Neural crest cell (in vitro differentiated cells): ENCODE measurements at regions not wholly inside any gene's neighbourhood (a gene's known extent, or its start where the extent isn't known, plus 50 kb on each side); places are given as distances from the start of the nearest gene placed in this dataset.

Experiments used
- DNase-seq: peaks from one replicate; pipeline ENCODE4 v3.0.0; 2021; ENCODE audit warnings: low read depth, mixed read lengths, low spot score
- H3K27ac Mint-ChIP-seq: one replicate; pipeline ENCODE4 v1.8.0; 2021; ENCODE audit warnings: mild to moderate bottlenecking, mixed read lengths; ENCODE audit not compliant: unreplicated experiment
- H3K27me3 Mint-ChIP-seq: 2 replicates; pipeline ENCODE4 v1.8.0; 2021; ENCODE audit warnings: low read depth, mild to moderate bottlenecking, mixed read lengths
- H3K36me3 Mint-ChIP-seq: 2 replicates; pipeline ENCODE4 v1.8.0; 2021; ENCODE audit warnings: low read depth, mild to moderate bottlenecking, mixed read lengths
- H3K4me1 Mint-ChIP-seq: 2 replicates; pipeline ENCODE4 v1.8.0; 2021; ENCODE audit warnings: mixed read lengths
- H3K4me3 Mint-ChIP-seq: one replicate; pipeline ENCODE4 v1.8.0; 2021; ENCODE audit warnings: mild to moderate bottlenecking, mixed read lengths
- H3K9me3 Mint-ChIP-seq: 2 replicates; pipeline ENCODE4 v1.8.0; 2021; ENCODE audit warnings: mixed read lengths
- CTCF ChIP-seq: fragments of 200-600 bp; sonication (generic); conservative IDR thresholded peaks from 2 replicates; pipeline ENCODE4 v1.5.0; 2021; ENCODE audit warnings: antibody characterized with exemption, mild to moderate bottlenecking

DNA sequence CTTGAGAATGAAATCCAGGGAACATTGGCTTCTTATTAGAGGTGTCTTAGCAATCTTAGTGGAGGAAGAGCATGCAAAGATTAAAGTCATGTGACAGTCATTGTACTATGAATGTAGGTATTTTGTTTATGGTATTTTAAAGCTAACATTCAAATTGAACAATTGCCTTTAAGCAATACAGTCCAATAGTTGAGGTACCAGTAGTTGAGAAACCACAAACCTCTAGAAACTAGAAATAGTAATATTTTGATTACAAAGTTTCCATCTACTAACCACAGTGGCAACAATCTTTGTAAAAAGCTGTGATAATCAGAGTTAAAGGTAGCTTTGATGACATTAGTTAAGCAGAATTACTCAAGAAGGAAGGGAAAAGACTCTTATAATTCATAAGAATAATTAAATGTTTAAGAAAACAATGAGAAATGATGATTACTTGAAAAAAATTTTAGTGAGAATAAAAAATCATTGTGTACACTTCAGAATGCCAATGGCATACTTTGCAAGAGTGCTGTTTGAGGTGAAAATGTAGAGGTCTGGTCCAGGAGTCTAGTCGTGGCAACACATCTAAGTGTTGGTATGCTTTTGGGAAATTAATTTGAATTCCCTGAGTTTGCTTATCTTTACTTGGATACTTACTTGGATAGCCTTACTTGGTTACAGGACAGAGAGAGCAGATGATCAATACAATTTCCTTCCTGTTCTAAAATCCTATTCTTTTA lies 104.9 kb upstream of the PTGFR start:
- H3K4me1 Mint-ChIP-seq: peaks cover 3% of the 10 kb centered on the region
- DNase-seq: no peak
- H3K9me3 Mint-ChIP-seq: no peaks in the 10 kb centered on the region
- no peak for TF ChIP-seq CTCF
- no peak overlapping the region for H3K4me3 Mint-ChIP-seq
- H3K27ac Mint-ChIP-seq: no peak overlapping the region
- no peaks in the 10 kb centered on the region for H3K36me3 Mint-ChIP-seq
- H3K27me3 Mint-ChIP-seq: peaks cover 7% of the 10 kb centered on the region

- no peak overlapping the region for H3K27ac Mint-ChIP-seq
- H3K4me1 Mint-ChIP-seq: peaks cover 3% of the 10 kb centered on the region
- DNase-seq: no peak
- TF ChIP-seq CTCF: no peak
- H3K9me3 Mint-ChIP-seq: no peaks in the 10 kb centered on the region
- no peak overlapping the region for H3K4me3 Mint-ChIP-seq
- no peaks in the 10 kb centered on the region for H3K36me3 Mint-ChIP-seq
- H3K27me3 Mint-ChIP-seq: peaks cover 13% of the 10 kb centered on the region
These were observed 103.6 kb upstream of the PTGFR start for GRCh38 chr1:78387201-78387600.

DNA sequence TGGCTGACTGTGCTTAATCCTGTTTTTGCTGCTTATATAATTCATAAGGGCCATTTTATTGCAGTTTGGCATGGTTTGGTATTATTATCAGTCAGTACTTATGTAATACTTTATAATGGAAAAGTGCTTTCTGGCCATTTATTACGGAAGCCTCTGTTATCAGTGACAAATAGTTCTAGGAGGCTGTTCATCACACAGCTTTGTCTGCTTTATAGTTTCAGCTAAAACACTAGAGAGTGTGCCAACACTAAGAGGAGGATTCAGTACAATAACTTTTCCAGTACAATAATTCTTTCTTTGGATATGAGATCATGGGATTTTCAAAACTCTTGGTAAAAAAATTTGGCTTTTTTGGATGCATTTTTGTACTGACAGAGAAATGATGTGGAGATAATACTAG lies 102.9 kb upstream of the PTGFR start:
- Mint-ChIP-seq H3K9me3 (peaks cover 4% of the 10 kb centered on the region), H3K36me3 (no peaks in the 10 kb centered on the region), H3K4me1 (peaks cover 3% of the 10 kb centered on the region), H3K27ac (no peak overlapping the region), H3K27me3 (peaks cover 17% of the 10 kb centered on the region), H3K4me3 (no peak overlapping the region)
- TF ChIP-seq CTCF: no peak
- DNase-seq: no peak

DNA sequence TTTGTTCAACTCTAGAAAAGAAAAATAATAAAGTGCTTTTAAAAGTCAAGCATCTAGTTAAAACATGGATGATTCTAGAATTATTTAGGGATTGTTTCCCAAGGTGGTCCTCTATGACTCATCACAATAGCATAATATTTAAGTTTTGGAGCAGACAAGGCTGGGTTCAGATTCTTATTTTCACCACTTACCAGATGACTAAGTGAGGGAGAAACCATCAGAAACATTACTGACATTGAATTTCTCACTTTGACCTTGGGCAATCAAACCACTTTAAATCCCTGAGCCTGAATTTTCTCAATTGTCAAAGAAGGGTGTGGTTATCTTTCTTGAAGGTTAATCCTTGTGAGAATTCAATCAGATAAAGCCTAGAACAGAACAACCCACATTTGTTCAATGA lies 102.5 kb upstream of the PTGFR start:
- Mint-ChIP-seq H3K4me1 (peaks cover 3% of the 10 kb centered on the region), H3K4me3 (no peak overlapping the region), H3K27ac (no peak overlapping the region), H3K27me3 (peaks cover 19% of the 10 kb centered on the region), H3K36me3 (no peaks in the 10 kb centered on the region), H3K9me3 (peaks cover 4% of the 10 kb centered on the region)
- DNase-seq: no peak
- no peak for TF ChIP-seq CTCF

GRCh38 chr1:78401148-78401547 lies 89.6 kb upstream of the PTGFR start:
- no peak overlapping the region for H3K4me3 Mint-ChIP-seq
- no peak overlapping the region for H3K27ac Mint-ChIP-seq
- DNase-seq: no peak
- H3K9me3 Mint-ChIP-seq: no peaks in the 10 kb centered on the region
- peaks cover 6% of the 10 kb centered on the region for H3K27me3 Mint-ChIP-seq
- no peaks in the 10 kb centered on the region for H3K4me1 Mint-ChIP-seq
- TF ChIP-seq CTCF: no peak
- no peaks in the 10 kb centered on the region for H3K36me3 Mint-ChIP-seq
